Calu3 (cell line): ENCODE measurements at regions not wholly inside any gene's neighbourhood (a gene's known extent, or its start where the extent isn't known, plus 50 kb on each side); places are given as distances from the start of the nearest gene placed in this dataset.
"Not testable (repeated sequence)": the region's sequence is repeated elsewhere in the genome, so short reads cannot be mapped to it uniquely, and the experiment has no call there.

ENCODE experiments used
- BruUV-seq: library from RNA; stranded (reverse); fragments of 400-500 nt; replicated peaks from 2 replicates; lab custom pipeline; 2021; lab: Mats Ljungman, UMichigan
- CTCF ChIA-PET: fragments of 300-600 bp; sonication (Branson Sonifier 250); formaldehyde crosslinking; loops from one replicate; lab custom pipeline; 2022; ENCODE audit warnings: antibody characterized with exemption; lab: Charles Lee
- DNase-seq: peaks from one replicate; pipeline ENCODE4 v3.0.0; 2022
- H3K27ac Mint-ChIP-seq: one replicate; pipeline ENCODE4 v1.8.0; 2022; ENCODE audit warnings: mixed read lengths; ENCODE audit not compliant: unreplicated experiment
- H3K27me3 Mint-ChIP-seq: one replicate; pipeline ENCODE4 v1.8.0; 2022; ENCODE audit warnings: mixed read lengths; ENCODE audit not compliant: unreplicated experiment
- H3K36me3 Mint-ChIP-seq: one replicate; pipeline ENCODE4 v1.8.0; 2022; ENCODE audit warnings: mild to moderate bottlenecking, moderate library complexity, mixed read lengths; ENCODE audit not compliant: insufficient read depth, unreplicated experiment
- H3K4me1 Mint-ChIP-seq: one replicate; pipeline ENCODE4 v1.8.0; 2022; ENCODE audit warnings: mild to moderate bottlenecking, low read depth, mixed read lengths; ENCODE audit not compliant: unreplicated experiment
- H3K4me3 Mint-ChIP-seq: one replicate; pipeline ENCODE4 v1.8.0; 2022; ENCODE audit warnings: mild to moderate bottlenecking, low read depth, moderate library complexity, mixed read lengths; ENCODE audit not compliant: unreplicated experiment
- H3K9me3 Mint-ChIP-seq: one replicate; pipeline ENCODE4 v1.8.0; 2022; ENCODE audit warnings: low read depth, mixed read lengths; ENCODE audit not compliant: unreplicated experiment
- CTCF ChIP-seq: fragments of 200-600 bp; IDR thresholded peaks from one replicate; pipeline ENCODE4 v1.8.0; 2022; ENCODE audit warnings: antibody characterized with exemption; ENCODE audit not compliant: unreplicated experiment
- intact Hi-C: fragments of 100-400 bp; cut with micrococcal nuclease; formaldehyde crosslinking; loops from one replicate; pipeline ENCODE4 v1.10.0; 2022; ENCODE audit not compliant: unreplicated experiment

- TF ChIP-seq CTCF, result no peak
- Mint-ChIP-seq H3K9me3 (peaks cover 8% of the 10 kb centered on the region), H3K4me3 (no peak overlapping the region), H3K27me3 (peaks cover 27% of the 10 kb centered on the region), H3K4me1 (no peaks in the 10 kb centered on the region), H3K27ac (no peak overlapping the region), H3K36me3 (no peaks in the 10 kb centered on the region)
- no TSS peak for BruUV-seq
- DNase-seq, result no peak
- intact Hi-C loops, result no loop called here
- CTCF ChIA-PET, result no interaction called here
Measured at GRCh38 chr1:181969902-181970301, 91.6 kb downstream of the ZNF648 start.

GRCh38 chr1:181954696-181955095 is 106.8 kb downstream of the ZNF648 start:
- not testable (repeated sequence) for BruUV-seq

DNA sequence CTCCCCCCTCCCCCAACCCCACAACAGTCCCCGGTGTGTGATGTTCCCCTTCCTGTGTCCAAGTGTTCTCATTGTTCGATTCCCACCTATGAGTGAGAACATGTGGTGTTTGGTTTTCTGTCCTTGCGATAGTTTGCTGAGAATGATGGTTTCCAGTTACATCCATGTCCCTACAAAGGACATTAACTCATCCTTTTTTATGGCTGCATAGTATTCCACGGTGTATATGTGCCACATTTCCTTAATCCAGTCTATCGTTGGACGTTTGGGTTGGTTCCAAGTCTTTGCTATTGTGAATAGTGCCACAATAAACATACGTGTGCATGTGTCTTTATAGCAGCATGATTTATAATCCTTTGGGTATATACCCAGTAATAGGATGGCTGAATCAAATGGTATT is 107.3 kb downstream of the ZNF648 start:
- BruUV-seq, H3K27ac Mint-ChIP-seq, H3K4me3 Mint-ChIP-seq, intact Hi-C loops, H3K27me3 Mint-ChIP-seq, CTCF ChIA-PET, H3K4me1 Mint-ChIP-seq, DNase-seq, H3K36me3 Mint-ChIP-seq: not testable (repeated sequence)
- peaks cover 10% of the 10 kb centered on the region for H3K9me3 Mint-ChIP-seq

More at GRCh38 chr1:181954696-181955095, 106.8 kb downstream of the ZNF648 start:
- H3K4me1 Mint-ChIP-seq, H3K36me3 Mint-ChIP-seq, H3K4me3 Mint-ChIP-seq, DNase-seq, intact Hi-C loops, H3K27me3 Mint-ChIP-seq, CTCF ChIA-PET, H3K27ac Mint-ChIP-seq: not testable (repeated sequence)
- H3K9me3 Mint-ChIP-seq, result peaks cover 13% of the 10 kb centered on the region

DNA sequence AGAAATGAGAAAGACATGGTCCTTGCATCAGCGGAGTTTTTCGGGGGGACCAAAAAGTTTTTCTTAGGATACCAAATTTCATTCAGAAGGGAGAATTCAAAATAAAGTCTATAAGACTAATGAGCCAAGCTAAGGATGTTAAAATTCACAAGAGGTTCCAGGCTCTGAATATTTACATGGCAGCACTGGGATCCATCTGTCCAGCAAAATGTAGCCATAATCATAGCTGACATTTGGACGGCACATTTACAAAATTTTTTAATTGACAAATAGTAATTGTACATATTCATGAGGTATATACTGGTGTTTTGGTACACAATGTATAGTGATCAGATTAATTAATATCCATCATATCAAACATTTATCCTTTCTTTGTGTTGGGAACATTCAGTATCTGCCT is 107.9 kb downstream of the ZNF648 start:
- no peak overlapping the region for H3K4me3 Mint-ChIP-seq
- no peak for DNase-seq
- no peaks in the 10 kb centered on the region for H3K36me3 Mint-ChIP-seq
- H3K9me3 Mint-ChIP-seq, result peaks cover 6% of the 10 kb centered on the region
- H3K27me3 Mint-ChIP-seq, result no peaks in the 10 kb centered on the region
- BruUV-seq, result no TSS peak
- CTCF ChIA-PET, result no interaction called here
- TF ChIP-seq CTCF, result no peak
- H3K27ac Mint-ChIP-seq, result no peak overlapping the region
- intact Hi-C loops, result no loop called here
- no peaks in the 10 kb centered on the region for H3K4me1 Mint-ChIP-seq

DNA sequence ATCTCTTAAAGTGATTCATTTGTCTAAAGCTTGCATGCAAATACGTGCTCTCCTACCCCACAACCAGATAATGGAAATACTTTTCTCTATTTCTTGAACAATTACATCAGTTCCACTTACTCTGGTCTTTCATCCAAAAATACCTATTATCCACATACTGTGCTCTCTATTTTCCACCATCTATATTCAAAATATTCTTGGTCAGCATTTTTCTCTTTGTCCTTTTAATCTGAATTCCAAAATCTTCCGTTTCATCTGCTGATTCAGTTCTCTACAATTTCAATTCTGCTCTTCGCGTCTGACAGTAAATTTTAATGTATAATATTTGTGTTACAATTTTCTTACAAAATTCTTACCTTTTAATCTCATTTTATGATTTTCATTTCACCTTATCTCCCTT is 110.3 kb downstream of the ZNF648 start:
- no TSS peak for BruUV-seq
- H3K9me3 Mint-ChIP-seq, result peaks cover 11% of the 10 kb centered on the region
- intact Hi-C loops, result no loop called here
- no peak for TF ChIP-seq CTCF
- H3K36me3 Mint-ChIP-seq, result no peaks in the 10 kb centered on the region
- CTCF ChIA-PET, result no interaction called here
- H3K4me3 Mint-ChIP-seq, result no peak overlapping the region
- no peaks in the 10 kb centered on the region for H3K4me1 Mint-ChIP-seq
- no peaks in the 10 kb centered on the region for H3K27me3 Mint-ChIP-seq
- no peak for DNase-seq
- no peak overlapping the region for H3K27ac Mint-ChIP-seq
